Fibroblast of skin of right quadriceps (primary cell): ENCODE measurements at regions not wholly inside any gene's neighbourhood (a gene's known extent, or its start where the extent isn't known, plus 50 kb on each side); places are given as distances from the start of the nearest gene placed in this dataset.

Experiments used
- DNase-seq: peaks from one replicate; pipeline ENCODE4 v3.0.0-alpha.2; 2013

DNA sequence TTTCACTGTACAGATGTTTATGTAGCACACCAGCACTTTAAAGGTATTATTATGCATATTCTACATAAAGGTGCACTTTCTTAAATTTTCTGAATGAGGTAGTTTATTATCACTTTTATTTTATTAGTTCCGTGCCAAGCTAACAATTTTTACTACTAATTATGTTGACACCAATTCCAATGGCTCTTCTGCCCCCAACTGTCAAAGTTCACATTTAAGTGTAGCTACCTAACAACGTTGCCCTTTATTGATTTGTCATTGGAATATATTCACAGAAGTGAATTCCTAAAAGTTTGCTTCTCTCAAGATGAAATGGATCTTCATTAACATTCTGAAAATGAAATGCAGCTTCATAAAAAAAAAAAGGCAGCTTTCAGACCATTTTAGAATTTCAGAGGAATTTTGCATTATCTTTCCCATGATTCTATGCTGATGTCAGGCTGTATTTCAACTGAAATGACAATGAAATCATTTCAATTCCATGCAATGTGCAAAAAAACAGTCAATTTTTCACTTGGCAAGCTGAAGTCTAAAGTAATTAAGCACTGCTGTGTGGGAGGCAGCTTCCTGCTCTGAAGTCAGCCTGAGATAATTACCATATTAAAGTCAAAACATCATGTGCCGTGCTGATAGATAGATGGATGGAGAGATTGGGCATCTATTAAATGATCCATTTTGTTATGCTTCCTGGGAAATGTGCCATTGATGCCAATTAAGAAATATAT is 229.2 kb downstream of the TTLL7 start:
- no peak for DNase-seq

DNA sequence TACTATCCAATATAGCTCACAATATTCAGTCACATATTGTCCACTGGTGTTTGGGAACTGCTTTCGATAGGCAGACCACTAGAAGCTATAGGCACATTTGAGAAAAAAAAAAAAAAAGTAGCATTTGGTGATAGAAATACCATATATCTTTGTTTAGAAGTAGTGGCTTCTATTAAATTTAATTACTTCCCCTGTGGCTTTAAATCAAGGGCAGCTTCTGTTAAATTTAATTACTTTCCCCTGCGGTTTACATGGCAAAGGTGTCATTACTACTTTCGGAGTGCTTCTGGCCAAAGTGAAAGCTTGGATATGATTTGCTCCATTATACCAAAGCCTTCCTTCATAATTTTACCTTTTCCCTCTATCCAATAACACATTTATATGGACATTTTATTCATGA is 229.9 kb downstream of the TTLL7 start:
- DNase-seq, result no peak

DNA sequence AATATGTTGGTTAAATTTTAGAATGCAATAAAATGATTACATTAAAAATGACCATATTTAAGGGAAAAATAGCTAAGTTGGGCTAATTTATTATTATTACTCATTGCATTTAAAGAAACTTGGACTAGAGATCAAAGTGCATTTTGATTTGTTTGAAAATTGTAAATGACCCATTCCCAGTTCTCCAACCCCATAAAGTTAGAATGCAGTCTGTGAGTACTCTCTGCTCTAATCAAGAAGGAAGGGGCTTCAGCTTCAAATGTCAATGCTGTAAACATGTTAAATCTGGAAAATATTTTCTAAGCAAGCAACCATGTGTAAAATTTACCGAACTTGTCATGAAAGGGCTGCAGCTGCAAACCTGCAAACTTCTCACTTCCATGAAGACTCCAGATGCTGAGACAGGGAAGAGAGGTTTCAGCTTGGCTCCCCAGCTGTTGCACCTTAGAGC is 232.7 kb downstream of the TTLL7 start:
- no peak for DNase-seq

DNA sequence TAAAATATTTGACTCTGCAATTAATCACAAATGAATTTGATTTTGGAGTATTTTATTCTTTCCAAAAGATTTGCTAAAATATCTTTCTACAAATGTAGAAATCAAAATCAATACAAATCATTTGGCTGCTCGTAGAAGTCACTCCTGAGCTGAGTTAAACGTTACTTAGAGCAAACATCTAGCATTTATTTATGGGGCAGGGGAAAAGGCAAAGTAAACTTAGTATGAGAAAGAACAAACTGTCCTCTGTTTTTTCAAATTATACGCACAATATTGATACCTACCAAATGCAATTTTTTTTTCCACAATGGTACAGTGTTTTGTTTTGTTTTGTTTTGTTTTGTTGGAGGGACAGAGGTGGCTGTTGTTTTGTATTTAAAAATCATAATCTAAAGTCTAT is 233.8 kb downstream of the TTLL7 start:
- DNase-seq, result no peak

DNA sequence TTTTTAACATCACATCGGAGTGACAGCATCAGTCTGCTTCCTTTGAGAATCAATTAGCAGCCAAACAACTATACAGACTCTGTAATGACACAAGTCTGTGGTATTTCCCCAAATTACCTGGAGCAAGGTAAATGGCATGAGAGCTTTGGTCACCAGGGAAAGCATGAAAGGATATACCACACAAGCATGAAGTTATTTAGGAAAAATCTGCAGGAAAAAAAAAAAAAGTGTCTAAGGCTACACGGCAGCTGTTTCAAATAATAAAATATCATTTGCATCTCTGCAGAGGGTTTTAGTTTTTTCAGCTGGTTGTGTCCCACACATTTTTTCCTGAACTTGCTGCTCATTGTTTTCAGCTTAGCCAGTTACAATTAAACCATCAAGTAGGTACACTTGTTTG is 234.7 kb downstream of the TTLL7 start:
- DNase-seq, result no peak

DNA sequence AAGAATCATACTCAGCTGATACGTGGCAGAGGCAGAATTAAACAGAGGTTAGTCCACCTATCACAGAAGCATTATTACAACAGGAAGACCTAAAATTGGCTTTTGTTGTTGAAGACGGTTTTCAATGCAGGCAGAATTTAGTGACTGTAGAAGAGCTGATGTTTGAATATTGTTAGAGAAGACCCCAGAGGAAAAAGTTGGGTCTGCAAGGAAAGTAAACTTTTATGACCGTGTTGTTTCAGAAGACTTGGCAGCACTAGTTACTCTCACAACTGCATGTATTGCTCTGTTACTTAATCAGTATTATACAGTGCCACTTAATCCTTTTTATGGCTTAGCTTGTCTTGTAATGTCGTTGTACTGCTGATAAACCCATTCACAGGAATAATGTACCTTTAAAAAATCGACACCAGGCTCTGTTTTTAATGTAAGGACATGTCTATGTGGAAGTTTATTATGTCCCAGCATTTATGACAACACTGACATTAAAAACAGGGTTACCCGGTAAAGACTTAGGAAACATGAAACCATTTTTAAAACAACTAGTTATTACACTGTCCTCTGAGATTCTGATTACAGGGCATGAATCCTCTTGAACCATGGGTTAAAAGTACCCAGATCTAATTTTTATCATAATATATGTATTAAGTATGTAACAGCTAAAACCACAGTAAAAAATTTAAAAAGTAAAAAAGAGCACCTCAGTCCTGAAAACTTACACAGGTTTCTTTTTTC is 235.4 kb downstream of the TTLL7 start:
- no peak for DNase-seq

DNA sequence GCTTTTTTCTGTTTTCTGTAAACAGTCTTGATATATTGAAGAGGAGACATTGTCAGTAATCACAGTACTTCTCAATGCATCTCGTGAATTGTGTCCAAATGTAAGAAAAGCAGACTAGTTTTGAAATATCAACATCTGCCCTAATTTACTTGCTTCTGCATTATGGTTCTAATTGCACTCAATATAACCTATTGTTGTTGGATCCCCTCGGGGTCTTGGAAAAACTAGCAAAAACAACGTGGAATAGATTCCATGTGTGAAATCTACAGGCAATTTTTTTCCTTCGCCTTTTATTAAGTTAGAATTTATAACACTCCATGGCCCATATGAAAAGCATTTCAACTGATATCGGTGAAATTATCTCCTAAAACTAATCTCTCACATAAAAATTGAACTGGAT is 236.5 kb downstream of the TTLL7 start:
- DNase-seq, result no peak

DNA sequence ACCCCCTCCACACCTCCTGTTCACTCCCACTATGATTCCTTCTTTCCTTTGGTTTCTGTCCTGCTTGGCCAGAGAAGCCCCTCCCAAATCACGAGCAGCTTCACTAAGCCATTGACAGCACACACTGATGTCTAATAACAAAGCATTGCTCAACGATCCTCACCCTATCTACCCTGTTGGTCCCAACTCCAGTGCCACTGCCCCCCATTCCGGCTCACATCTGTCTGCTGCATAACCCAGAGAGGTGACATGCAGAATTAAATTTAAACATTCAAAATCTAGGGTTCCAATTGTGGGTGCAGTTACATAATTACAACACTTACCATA is 236.9 kb downstream of the TTLL7 start:
- no peak for DNase-seq

DNA sequence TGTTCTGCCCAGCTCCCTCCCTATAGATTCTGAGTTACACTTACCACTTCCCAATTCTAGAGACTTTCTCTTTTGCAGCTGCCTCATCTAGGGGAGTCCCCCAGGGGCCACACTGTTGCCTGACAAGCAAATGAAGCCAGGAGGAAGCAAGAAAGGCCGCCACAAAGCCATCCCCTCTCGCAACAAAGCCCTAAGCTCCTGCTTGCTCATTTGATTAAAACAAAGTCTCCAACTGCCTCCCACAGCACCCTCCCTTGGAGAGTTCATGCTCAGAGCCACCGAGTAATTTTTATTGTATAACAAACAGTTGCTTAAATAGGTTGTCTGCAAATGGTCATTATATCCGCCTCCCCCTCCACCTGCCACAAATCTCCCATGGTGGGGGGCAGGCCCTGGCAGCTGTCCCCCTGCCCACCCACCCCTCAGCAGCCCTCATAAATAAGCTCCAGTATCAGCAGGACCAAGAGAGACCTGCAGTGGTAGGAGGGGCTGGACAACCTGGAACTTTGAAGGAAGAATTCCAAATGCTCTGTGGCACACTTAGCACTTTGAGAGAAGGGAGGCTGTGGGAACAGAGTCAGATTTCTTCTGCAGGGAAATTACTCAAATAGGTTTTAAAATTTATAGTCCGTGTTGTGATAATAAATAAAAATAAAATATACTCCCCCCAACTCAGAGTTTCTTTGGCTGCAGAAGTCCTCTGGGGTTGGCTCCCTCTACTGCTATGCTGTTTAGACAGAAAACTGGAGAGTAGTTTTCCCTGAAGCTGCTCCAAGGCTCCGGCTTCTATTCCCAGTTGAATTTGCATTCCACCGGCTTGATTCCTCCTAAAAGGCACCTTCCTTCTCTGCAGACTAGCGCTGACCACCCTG is 237.5 kb downstream of the TTLL7 start:
- no peak for DNase-seq

DNA sequence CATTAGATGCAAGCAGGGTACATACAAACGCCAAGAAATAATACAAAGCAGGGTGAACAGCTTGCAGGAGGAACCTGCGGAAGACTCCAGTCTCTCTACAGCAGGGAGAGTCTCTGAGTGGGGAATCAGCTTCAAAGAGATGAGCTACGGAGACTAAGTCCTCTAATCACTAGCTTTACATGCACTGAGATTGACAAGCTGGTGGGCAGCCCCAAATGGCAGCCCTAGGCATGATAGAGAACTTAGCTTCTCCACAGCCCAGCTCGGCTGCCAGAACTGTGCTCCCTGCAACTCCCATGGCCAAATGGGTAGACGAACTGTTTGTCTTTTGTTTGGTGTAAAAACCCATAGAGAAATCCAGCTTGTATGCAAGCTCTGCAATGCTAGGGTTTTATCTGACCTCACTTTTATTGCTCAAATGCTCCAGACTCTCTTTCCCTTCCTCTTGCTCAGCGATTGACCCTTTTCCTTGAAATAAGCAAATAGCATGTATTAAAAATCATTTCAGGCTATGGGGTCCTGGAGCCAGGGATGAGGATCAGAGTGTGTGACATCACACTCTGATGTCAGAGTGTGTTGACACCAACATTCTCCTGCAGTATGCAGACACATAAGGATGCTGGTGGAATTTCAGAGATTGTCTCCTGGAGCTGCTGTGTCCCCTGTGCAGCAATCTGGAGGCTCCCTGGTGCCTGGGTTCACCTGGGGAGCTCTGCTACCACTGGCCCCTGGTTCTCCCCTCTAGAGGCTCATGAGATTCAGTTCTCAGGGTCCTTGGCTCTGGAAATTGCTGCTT is 238.5 kb downstream of the TTLL7 start:
- DNase-seq, result no peak

DNA sequence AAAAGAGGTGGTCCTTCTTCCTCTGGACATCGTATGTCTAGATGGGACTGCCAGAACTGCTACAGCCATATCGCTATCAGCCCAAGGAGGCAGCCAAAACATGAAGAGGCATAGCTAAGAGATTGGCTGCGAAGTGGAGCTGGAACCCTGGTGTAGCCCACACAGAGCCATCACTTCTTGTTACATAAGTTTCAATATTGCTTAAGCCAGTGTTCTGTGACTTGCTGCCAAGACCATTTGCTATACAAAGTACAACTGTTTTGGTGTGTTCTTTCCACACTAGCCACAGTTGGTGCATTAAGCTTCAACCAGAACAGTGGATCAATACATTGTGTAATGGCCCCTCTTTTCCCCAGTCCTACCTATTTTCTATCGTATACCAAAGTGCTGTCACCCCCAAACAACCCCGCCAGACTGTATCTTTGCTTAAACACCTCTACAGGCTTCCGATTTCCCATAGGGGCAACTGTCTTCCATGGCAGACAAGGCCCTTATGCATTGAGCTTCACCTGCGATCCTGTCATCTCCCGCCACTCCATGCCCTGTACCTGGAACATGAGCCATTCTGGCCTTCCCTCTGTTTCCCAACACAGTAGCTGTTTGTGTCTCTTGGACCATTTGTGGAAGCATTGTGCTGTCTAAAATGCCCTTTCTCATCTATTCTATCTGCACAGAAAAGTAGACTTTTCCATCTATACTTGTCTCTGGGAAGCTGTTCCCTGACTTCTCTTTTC is 241.8 kb downstream of the TTLL7 start:
- no peak for DNase-seq

DNA sequence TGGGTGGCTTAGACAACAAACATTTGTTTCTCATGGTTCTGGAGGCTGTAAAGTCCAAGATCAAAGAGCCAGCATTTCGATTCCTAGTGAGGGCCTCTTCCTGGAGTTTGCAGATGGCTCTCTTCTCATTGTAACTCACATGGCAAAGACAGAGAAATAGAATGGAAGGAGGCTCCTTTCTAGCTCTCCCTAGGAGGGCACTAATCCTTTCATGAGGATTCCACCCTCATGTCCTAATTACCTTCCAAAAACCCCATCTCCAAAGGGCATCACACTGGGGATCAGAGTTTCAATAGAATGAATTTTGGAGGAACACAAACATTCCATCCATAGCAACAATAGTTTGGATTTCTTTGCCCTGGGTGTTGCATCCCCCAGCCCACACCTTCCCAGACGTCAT is 247.3 kb downstream of the TTLL7 start:
- no peak for DNase-seq

DNA sequence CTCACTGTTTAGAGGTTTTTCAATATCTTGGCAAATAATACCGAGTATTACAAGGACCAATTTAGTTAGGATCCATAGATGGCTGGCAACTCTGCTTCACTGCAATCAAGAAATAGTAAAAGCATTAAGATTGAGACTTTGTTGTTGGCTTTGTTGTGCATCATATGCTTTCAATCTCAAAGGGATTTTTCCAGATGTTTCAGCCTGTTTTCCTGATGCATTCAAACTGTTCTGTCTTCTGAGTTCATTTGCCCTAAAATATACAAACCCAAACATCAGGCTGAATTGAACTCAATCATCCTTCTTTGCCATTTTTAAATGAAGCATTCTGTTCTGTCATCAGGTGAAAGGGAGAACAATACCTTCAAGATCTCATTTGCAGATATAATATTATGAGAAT is 248.7 kb downstream of the TTLL7 start:
- no peak for DNase-seq

DNA sequence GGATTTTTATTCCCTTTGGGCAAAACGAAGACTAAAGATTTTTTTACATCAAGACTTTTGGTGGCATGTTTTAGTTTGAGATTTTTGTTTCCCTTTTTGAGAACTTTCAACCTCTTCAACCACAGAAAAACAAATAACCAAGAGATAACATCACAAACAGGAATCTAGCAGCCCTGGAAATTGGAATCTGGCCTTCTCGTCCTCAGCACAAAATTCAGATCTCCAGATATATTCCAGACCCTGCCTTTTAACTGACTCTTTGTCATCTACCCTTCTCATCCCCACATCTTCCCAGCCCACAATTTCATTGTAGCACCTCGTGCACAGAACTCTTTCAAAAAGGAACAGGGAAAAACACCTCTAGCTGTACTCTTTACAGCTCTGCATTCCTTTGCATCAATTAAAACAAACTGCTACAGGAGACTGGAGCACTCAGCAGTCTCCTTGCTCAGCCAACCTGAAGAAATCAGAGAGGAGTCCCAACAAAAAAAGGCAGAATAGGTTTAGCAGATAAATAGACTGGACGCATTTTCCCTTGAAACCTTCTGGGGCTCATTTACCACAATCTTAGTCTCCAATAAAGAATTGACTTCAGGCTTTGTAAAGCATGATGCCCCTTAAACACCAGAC is 251.0 kb downstream of the TTLL7 start:
- DNase-seq, result no peak

DNA sequence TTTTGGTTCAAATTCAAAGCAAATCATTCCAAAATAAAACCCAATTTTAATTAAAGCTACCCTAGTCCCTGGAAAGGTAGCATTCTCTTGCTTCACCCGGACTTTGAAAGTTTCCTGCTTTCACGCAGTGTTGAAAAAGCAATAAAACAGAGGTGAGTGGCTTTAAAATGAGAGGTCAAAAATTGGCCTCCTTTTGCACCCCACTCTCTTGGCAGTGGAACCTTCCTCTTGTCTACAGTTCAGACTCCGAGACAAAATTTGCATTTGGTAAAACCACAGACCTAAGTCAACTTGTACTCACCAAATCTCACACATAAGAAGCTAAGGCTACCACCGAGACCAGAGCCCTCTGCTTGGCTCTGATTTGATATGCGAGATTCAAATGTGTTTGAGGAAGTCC is 252.7 kb downstream of the TTLL7 start:
- DNase-seq, result no peak

DNA sequence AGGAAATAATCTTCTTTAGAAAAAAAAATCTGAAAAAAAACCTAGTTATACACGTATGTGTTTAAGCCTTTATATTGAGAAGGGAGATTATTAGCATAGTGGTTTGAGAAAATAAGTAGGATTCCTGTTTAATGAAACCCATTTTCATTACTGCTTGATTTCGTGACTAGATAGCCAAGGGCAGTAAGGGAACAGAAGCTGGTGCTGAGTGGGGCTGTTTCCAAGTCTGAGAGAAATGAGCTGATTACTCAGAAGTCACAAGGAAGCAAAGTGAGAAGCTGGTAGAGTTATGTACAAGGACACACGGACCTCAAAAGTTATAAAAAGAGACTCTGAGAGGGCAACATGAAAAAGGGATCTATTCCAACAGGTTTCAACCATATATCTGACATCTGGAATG is 256.5 kb downstream of the TTLL7 start:
- DNase-seq, result no peak

DNA sequence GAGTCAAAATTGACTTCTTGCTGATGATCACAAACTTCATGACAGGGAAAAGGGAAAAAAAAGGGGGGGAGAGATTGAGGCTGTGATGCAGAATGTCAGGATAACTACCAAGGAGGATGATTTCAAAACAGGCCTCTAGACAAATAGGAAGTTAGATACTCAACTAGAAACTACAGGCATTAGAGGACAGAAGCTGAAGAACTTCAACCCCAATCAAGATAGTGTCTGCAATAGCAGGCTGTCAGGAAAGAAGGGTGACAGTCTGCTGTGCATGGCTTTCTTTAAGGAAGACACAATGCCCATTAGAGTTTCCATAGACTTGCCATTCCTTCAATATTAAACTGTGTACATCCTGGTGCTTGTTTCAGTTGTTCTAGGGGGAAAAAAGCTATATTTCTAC is 257.2 kb downstream of the TTLL7 start:
- DNase-seq, result no peak

DNA sequence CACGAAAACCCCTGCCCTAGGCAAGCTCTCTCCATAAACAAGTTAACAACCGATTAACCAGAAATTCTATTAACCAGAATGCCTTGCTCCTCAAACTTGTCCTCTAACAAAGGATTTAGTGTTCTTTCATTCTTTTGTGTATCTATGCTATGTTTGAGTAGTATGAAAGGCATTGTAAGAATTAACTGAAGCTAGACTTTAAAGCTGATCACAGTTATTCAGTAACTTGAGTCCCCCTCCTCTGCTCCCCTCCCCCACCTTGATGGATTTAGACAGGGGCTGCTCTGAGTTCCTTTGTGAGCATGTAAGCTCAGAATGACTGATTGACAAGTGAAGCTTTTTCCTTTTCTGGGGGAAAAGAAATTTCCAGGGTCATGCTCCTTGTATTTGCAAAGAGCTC is 257.6 kb downstream of the TTLL7 start:
- no peak for DNase-seq

DNA sequence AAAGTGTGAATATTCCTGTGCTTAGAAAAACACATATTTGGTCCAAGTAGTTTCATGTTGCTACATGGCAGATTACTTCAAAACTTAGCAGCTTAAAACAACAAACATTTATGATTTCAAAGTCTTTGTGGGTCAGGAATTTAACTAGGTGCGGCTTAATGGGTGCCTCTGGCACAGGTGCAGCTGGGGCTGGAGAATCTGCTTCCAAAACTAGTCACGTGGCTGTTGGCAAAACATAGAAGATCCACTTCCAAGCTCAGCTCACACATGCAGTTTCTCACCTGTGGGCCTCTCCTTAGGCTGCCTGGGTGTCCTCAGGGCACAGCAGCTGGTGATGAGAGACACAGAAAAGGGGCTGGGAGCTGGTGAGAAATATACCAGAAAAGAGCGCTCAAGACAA is 263.4 kb downstream of the TTLL7 start:
- no peak for DNase-seq

DNA sequence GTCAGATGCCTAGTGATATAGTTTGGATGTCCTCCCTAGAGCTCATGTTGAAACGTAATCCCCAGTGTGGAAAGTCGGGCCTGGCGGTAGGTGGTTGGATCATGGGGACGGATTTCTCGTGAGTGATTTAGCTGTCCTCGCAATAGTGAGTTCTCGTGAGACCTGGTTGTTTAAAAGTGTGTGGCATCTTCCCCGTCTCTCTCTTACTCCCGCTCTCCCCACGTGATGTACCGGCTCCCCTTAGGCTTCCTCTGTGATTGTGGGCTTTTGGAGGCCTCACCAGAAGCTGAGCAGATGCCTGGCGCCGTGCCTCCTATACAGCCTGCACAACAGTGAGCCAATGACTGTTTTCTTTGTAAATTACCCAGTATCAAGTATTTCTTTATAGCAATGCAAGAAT is 264.5 kb downstream of the TTLL7 start:
- no peak for DNase-seq

DNA sequence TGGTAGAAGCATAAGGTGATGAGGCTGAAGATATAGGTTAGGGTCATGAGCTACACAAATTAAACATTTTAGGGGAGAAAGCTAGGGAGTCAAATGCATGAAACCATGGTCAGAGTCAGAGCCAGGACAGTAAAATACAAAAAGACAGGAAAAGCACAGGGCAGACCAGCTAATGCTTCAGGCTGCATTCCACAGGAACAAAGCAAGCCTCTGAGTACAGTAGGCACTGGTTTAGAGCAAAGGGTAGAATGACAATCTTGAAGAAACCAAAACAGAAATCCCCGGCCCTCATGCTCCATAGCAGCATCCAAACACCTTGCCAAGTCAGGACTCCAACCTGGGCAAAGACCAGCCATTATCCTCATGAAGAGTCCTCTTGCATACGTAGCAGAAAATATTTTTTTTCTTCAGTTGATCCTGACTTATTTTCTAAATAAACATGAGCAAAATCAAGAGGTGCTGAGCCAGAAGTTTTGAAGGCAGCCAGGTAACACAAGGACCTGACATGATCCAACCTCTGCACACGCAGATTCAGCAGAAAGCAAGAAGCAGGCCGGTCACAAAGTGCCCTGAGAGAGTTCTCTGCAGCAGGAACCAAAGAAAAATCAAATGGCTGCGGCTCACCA is 273.1 kb downstream of the TTLL7 start:
- DNase-seq, result no peak
